Gastroesophageal sphincter (tissue), 3 donors: ENCODE measurements at regions not wholly inside any gene's neighbourhood (a gene's known extent, or its start where the extent isn't known, plus 50 kb on each side); places are given as distances from the start of the nearest gene placed in this dataset.

Experiments
- POLR2A ChIP-seq, 2 donors: fragments of 450-650 bp; IDR thresholded peaks; one replicate each; pipeline ENCODE4 v1.6.1; 2017; ENCODE audit warnings: antibody characterized with exemption in 2 of 2, mild to moderate bottlenecking in 2 of 2, moderate library complexity in 1 of 2
- POLR2AphosphoS5 ChIP-seq: sonication (generic); formaldehyde crosslinking; IDR thresholded peaks from one replicate; pipeline ENCODE4 v1.6.1; 2017; ENCODE audit warnings: antibody characterized with exemption
- TF ChIP-seq, protein P1 (sequence below), 4 experiments: fragments of 200-600 bp in 2 of 4; fragments of 450-650 bp in 2 of 4; sonication (generic) in 1 of 4; IDR thresholded peaks; one replicate each; pipeline ENCODE4 v1.5.1; 2017 to 2019; ENCODE audit warnings: antibody characterized with exemption in 4 of 4, mild to moderate bottlenecking in 2 of 4, moderate library complexity in 2 of 4

DNA sequence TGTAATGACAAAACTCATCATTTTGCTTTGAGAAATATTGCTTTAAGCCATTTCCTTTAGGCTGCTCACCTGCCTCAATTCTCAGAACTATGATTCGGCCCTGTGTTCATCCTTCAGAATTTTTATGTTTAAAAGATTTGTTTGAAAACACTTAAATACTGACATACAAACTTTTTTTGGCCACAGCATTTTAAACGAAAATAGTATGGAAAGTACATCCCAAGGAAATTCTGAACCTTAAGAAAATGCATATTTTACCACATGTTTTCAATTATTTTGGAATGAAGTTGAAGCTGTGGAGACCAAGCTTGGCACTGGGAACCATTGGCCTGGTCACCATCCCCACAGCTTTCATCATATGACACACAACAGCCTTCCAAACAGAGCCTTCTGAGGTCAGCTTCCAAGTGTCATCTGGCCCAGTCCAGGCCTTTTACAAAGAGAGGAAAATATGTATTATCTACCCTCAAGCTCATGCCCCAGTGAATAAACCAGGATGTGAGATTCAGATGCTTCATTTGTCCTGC is 83.3 kb downstream of the SOD2 start:
- TF ChIP-seq, protein P1, sequence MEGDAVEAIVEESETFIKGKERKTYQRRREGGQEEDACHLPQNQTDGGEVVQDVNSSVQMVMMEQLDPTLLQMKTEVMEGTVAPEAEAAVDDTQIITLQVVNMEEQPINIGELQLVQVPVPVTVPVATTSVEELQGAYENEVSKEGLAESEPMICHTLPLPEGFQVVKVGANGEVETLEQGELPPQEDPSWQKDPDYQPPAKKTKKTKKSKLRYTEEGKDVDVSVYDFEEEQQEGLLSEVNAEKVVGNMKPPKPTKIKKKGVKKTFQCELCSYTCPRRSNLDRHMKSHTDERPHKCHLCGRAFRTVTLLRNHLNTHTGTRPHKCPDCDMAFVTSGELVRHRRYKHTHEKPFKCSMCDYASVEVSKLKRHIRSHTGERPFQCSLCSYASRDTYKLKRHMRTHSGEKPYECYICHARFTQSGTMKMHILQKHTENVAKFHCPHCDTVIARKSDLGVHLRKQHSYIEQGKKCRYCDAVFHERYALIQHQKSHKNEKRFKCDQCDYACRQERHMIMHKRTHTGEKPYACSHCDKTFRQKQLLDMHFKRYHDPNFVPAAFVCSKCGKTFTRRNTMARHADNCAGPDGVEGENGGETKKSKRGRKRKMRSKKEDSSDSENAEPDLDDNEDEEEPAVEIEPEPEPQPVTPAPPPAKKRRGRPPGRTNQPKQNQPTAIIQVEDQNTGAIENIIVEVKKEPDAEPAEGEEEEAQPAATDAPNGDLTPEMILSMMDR (IDR thresholded peaks at IDR 0.05) = no peak
- no peak for TF ChIP-seq POLR2A (IDR thresholded peaks at IDR 0.05)
- no peak for TF ChIP-seq POLR2AphosphoS5
